HepG2 (cell line): ENCODE measurements at regions not wholly inside any gene's neighbourhood (a gene's known extent, or its start where the extent isn't known, plus 50 kb on each side); places are given as distances from the start of the nearest gene placed in this dataset.

Experiments used
- FOXA3 ChIP-seq: IDR thresholded peaks from 2 replicates; pipeline ENCODE4 v1.6.1; 2016; ENCODE audit warnings: missing genetic modification reagents, missing compliant biosample characterization
- HOXA9 ChIP-seq: sonication (generic); formaldehyde crosslinking; IDR thresholded peaks from 2 replicates; pipeline ENCODE4 v1.8.1; 2022; ENCODE audit warnings: missing genetic modification reagents, mild to moderate bottlenecking, moderate library complexity, borderline replicate concordance
- IRX3 ChIP-seq: sonication (generic); formaldehyde crosslinking; IDR thresholded peaks from 2 replicates; pipeline ENCODE4 v1.8.1; 2023; ENCODE audit warnings: mild to moderate bottlenecking, low read depth, missing genetic modification reagents, borderline replicate concordance
- KDM6A ChIP-seq: IDR thresholded peaks from 2 replicates; pipeline ENCODE4 v1.6.1; 2016; ENCODE audit warnings: low read depth
- LRRFIP1 ChIP-seq: sonication (generic); formaldehyde crosslinking; conservative IDR thresholded peaks from 2 replicates; pipeline ENCODE4 v1.4.0; 2020; ENCODE audit warnings: missing genetic modification reagents
- MYNN ChIP-seq: sonication (generic); formaldehyde crosslinking; IDR thresholded peaks from 2 replicates; pipeline ENCODE4 v1.4.0; 2020; ENCODE audit warnings: mild to moderate bottlenecking, low read depth, missing genetic modification reagents
- NCOA1 ChIP-seq: sonication (generic); formaldehyde crosslinking; IDR thresholded peaks from 2 replicates; pipeline ENCODE4 v1.9.0; 2021; ENCODE audit warnings: missing genetic modification reagents
- NFAT5 ChIP-seq: sonication (generic); formaldehyde crosslinking; IDR thresholded peaks from 2 replicates; pipeline ENCODE4 v1.4.0; 2020; ENCODE audit warnings: missing genetic modification reagents
- RAD51 ChIP-seq: fragments of 450-650 bp; IDR thresholded peaks from 2 replicates; pipeline ENCODE4 v1.6.1; 2016; ENCODE audit warnings: borderline replicate concordance
- SOX13 ChIP-seq, 3 experiments: fragments of 450-650 bp in 1 of 3; sonication (generic) in 1 of 3; formaldehyde crosslinking in 1 of 3; IDR thresholded peaks in 2 of 3; conservative IDR thresholded peaks in 1 of 3; 2 replicates each; pipeline versions ENCODE4 v1.5.0 to v1.6.1; 2016 to 2020; ENCODE audit warnings: antibody characterized with exemption in 1 of 3, mild to moderate bottlenecking in 1 of 3, missing compliant biosample characterization in 1 of 3, missing genetic modification reagents in 1 of 3, moderate library complexity in 1 of 3
- TCF12 ChIP-seq, 2 experiments: fragments of 450-650 bp in 1 of 2; sonication (generic) in 1 of 2; formaldehyde crosslinking in 1 of 2; IDR thresholded peaks; 2 replicates each; pipeline versions ENCODE4 v1.6.1 to v1.8.0; 2017 to 2022; ENCODE audit warnings: antibody characterized with exemption in 1 of 2, mild to moderate bottlenecking in 1 of 2, missing genetic modification reagents in 1 of 2, moderate library complexity in 1 of 2
- TEAD3 ChIP-seq: optimal IDR thresholded peaks from 2 replicates; pipeline ENCODE3; 2016; ENCODE audit warnings: borderline replicate concordance
- ZNF598 ChIP-seq: sonication (generic); formaldehyde crosslinking; IDR thresholded peaks from 2 replicates; pipeline ENCODE4 v1.5.1; 2020; ENCODE audit warnings: mild to moderate bottlenecking, missing genetic modification reagents, borderline replicate concordance
- ZSCAN12 ChIP-seq: sonication (generic); formaldehyde crosslinking; IDR thresholded peaks from 2 replicates; pipeline ENCODE4 v1.9.0; 2021; ENCODE audit warnings: mild to moderate bottlenecking, missing genetic modification reagents
- ZSCAN31 ChIP-seq: sonication (generic); formaldehyde crosslinking; IDR thresholded peaks from 2 replicates; pipeline ENCODE4 v1.5.0; 2020; ENCODE audit warnings: low read depth, mild to moderate bottlenecking, missing genetic modification reagents
- TF ChIP-seq, protein P1 (sequence below): sonication (generic); formaldehyde crosslinking; IDR thresholded peaks from 2 replicates; pipeline ENCODE4 v1.9.0; 2021; ENCODE audit warnings: missing genetic modification reagents, borderline replicate concordance
- TF ChIP-seq, protein P2 (sequence below): IDR thresholded peaks from 2 replicates; pipeline ENCODE4 v1.6.1; 2016; ENCODE audit warnings: mild to moderate bottlenecking, missing biosample characterization, missing genetic modification reagents

GRCh38 chr16:86100205-86101136, 201.5 kb downstream of the IRF8 start (continued):
- TF ChIP-seq TCF12 (IDR thresholded peaks at IDR 0.05): no peak
- TF ChIP-seq TCF12 (CRISPR knock-in tag; IDR thresholded peaks at IDR 0.05): no peak
- TF ChIP-seq NFAT5: no peak
- TF ChIP-seq ZSCAN12 (CRISPR knock-in tag): no peak
- no peak for TF ChIP-seq HOXA9
- TF ChIP-seq, protein P1, sequence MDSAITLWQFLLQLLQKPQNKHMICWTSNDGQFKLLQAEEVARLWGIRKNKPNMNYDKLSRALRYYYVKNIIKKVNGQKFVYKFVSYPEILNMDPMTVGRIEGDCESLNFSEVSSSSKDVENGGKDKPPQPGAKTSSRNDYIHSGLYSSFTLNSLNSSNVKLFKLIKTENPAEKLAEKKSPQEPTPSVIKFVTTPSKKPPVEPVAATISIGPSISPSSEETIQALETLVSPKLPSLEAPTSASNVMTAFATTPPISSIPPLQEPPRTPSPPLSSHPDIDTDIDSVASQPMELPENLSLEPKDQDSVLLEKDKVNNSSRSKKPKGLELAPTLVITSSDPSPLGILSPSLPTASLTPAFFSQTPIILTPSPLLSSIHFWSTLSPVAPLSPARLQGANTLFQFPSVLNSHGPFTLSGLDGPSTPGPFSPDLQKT (CRISPR knock-in tag): no peak
- TF ChIP-seq LRRFIP1 (CRISPR knock-in tag): no peak
- TF ChIP-seq NCOA1 (CRISPR knock-in tag): no peak
- no peak for TF ChIP-seq IRX3 (CRISPR knock-in tag)
- TF ChIP-seq, protein P2, sequence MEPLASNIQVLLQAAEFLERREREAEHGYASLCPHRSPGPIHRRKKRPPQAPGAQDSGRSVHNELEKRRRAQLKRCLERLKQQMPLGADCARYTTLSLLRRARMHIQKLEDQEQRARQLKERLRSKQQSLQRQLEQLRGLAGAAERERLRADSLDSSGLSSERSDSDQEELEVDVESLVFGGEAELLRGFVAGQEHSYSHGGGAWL: no peak
- no peak for TF ChIP-seq ZSCAN31
- TF ChIP-seq SOX13 (IDR thresholded peaks at IDR 0.05): peak; percentile 45
- TF ChIP-seq SOX13 (CRISPR knock-in tag; conservative IDR thresholded peaks at IDR 0.05 in 1 of 2, IDR thresholded peaks at IDR 0.05 in 1 of 2): peak in 1 of 2 experiments; percentile 87; a peak in 2 of 4 replicates
- TF ChIP-seq MYNN (CRISPR knock-in tag): no peak
- TF ChIP-seq TEAD3 (CRISPR knock-in tag): peak; percentile 42
- peak; percentile 87 for TF ChIP-seq KDM6A (CRISPR knock-in tag)
- no peak for TF ChIP-seq ZNF598 (CRISPR knock-in tag)
- TF ChIP-seq FOXA3 (CRISPR knock-in tag): peak; percentile 79
- TF ChIP-seq RAD51: no peak
